ENCODE measurements at regions not wholly inside any gene's neighbourhood (a gene's known extent, or its start where the extent isn't known, plus 50 kb on each side); places are given as distances from the start of the nearest gene placed in this dataset.

GRCh38 chr3:170726976-170727661, 141.2 kb upstream of the SLC7A14 start (continued):
- TF ChIP-seq ZNF398 (CRISPR knock-in tag; IDR thresholded peaks at IDR 0.05) (no peak), MCM3 (IDR thresholded peaks at IDR 0.05) (no peak), KLF6 (CRISPR knock-in tag; IDR thresholded peaks at IDR 0.05; ENCODE audit: borderline replicate concordance) (no peak), RBBP5 (IDR thresholded peaks at IDR 0.05; ENCODE audit: borderline replicate concordance, insufficient read depth, low read length, poor library complexity, severe bottlenecking) (peak; percentile 43), NFIC (IDR thresholded peaks at IDR 0.05) (peak; percentile 65; the same call in 1 of the 2 replicates), JUND (IDR thresholded peaks at IDR 0.05; ENCODE audit: borderline replicate concordance, low read depth, low read length) (peak; percentile 34; the same call in 1 of the 2 replicates), JUND (tag; IDR thresholded peaks at IDR 0.05; ENCODE audit: borderline replicate concordance, low read depth, low read length) (peak; percentile 35; the same call in 1 of the 3 replicates), HOMEZ (CRISPR knock-in tag; IDR thresholded peaks at IDR 0.05) (no peak), CBX1 (IDR thresholded peaks at IDR 0.05; ENCODE audit: low read depth) (no peak), SMARCA5 (IDR thresholded peaks at IDR 0.05) (peak; percentile 46; the same call in 1 of the 2 replicates), TFE3 (CRISPR knock-in tag; IDR thresholded peaks at IDR 0.05) (0 out of 2 replicates have a peak, but pooled peaks have one; percentile 1), POLR2A (conservative IDR thresholded peaks at IDR 0.05) (0 out of 2 replicates have a peak, but pooled peaks have one; percentile 28), TCFL5 (CRISPR knock-in tag; conservative IDR thresholded peaks at IDR 0.05) (no peak), CTBP1 (IDR thresholded peaks at IDR 0.05; ENCODE audit: borderline replicate concordance) (no peak), GABPA (tag; conservative IDR thresholded peaks at IDR 0.05; ENCODE audit: low read depth) (no peak), HMGN3 (IDR thresholded peaks at IDR 0.05; ENCODE audit: borderline replicate concordance, extremely low read depth, insufficient read length, low read depth, low read length) (no peak), E2F5 (CRISPR knock-in tag; IDR thresholded peaks at IDR 0.05) (no peak), ZNF174 (CRISPR knock-in tag; IDR thresholded peaks at IDR 0.05) (peak; percentile 14; the same call in 1 of the 2 replicates)

All from K562 (cell line).